ENCODE measurements at regions not wholly inside any gene's neighbourhood (a gene's known extent, or its start where the extent isn't known, plus 50 kb on each side); places are given as distances from the start of the nearest gene placed in this dataset.
"Not testable (repeated sequence)": the region's sequence is repeated elsewhere in the genome, so short reads cannot be mapped to it uniquely, and the experiment has no call there.

DNA sequence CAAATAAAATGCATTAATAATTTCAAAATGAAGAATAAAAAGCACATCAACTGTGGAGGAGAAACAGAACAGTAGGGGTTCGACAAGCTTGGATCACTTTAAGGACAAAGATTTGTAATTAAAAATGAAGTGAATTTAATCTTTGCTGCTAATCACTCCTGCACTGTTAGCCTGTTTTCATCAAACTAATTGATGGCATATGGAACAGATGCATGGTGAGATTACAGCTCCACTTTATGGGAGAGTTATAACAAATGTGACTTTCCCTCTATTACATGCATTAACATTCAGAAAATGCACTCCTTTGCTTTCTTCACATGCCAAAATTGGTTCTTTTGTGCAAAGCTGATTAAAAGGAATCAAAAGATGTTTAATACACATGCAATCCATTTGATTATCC is 207.2 kb upstream of the C21orf91 start:
- Histone ChIP-seq H3K4me1 (ENCODE audit: control insufficient read depth, insufficient read depth, low read length) (no peaks in the 10 kb centered on the region), H3K9me3 (ENCODE audit: control insufficient read depth, low read length) (no peaks in the 10 kb centered on the region), H3K4me3 (ENCODE audit: low read length) (no peak overlapping the region), H3K27me3 (replicated peaks; ENCODE audit: control insufficient read depth, insufficient read depth, low read length) (no peaks in the 10 kb centered on the region), H3K36me3 (ENCODE audit: control insufficient read depth, insufficient read depth, low read length, severe bottlenecking) (no peaks in the 10 kb centered on the region), H3K9ac (ENCODE audit: low read length) (no peak overlapping the region)
- DNase-seq (ENCODE audit: low read depth), result no peak

DNA sequence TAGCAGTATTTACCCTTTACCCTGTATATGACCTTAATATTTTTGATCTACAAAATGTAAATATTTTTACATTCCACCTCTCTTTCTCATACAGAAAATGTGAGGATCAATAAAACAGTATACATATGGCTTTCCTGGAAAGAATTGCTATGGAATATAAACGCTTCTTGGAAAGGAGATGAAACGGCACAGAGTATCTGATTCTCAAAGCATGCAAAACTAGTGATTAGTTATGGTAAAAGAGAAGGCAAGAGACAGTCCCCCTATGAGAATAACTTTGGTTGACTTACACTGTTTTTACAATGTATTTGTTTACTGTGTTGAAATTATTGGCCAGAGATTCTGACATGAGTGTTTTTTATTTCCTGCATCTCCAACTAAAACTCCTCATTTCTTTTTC is 204.6 kb upstream of the C21orf91 start:
- H3K4me3 ChIP-seq (ENCODE audit: low read length), result no peak overlapping the region
- no peaks in the 10 kb centered on the region for H3K4me1 ChIP-seq (ENCODE audit: control insufficient read depth, insufficient read depth, low read length)
- H3K36me3 ChIP-seq (ENCODE audit: control insufficient read depth, insufficient read depth, low read length, severe bottlenecking), result no peaks in the 10 kb centered on the region
- no peaks in the 10 kb centered on the region for H3K9me3 ChIP-seq (ENCODE audit: control insufficient read depth, low read length)
- H3K9ac ChIP-seq (ENCODE audit: low read length), result no peak overlapping the region
- no peak for DNase-seq (ENCODE audit: low read depth)
- H3K27me3 ChIP-seq (replicated peaks; ENCODE audit: control insufficient read depth, insufficient read depth, low read length), result no peaks in the 10 kb centered on the region

DNA sequence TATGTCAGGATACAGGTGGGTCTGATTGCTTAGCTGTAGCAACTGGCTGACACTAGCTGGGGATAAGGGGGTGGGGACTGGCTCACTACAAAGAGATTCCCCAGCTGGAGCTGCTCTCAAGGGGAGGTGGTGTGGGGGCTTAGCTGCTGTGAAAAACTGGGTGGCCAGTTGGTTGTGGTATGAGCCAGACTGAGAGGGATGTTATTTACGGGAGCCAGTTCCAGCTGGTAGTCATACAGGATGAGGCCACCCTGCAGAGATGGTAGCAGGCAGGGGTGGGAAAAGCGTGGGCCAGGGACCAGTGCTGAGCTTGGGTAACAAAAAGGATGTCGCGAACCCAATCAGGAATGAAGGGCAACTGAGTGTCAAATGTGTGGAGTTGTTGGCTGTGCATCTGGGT is 204.0 kb upstream of the C21orf91 start:
- H3K9me3 ChIP-seq (ENCODE audit: control insufficient read depth, low read length), result no peaks in the 10 kb centered on the region
- H3K36me3 ChIP-seq (ENCODE audit: control insufficient read depth, insufficient read depth, low read length, severe bottlenecking), result no peaks in the 10 kb centered on the region
- no peak for DNase-seq (ENCODE audit: low read depth)
- H3K27me3 ChIP-seq (replicated peaks; ENCODE audit: control insufficient read depth, insufficient read depth, low read length), result no peaks in the 10 kb centered on the region
- H3K4me1 ChIP-seq (ENCODE audit: control insufficient read depth, insufficient read depth, low read length), result no peaks in the 10 kb centered on the region
- no peak overlapping the region for H3K4me3 ChIP-seq (ENCODE audit: low read length)
- no peak overlapping the region for H3K9ac ChIP-seq (ENCODE audit: low read length)

DNA sequence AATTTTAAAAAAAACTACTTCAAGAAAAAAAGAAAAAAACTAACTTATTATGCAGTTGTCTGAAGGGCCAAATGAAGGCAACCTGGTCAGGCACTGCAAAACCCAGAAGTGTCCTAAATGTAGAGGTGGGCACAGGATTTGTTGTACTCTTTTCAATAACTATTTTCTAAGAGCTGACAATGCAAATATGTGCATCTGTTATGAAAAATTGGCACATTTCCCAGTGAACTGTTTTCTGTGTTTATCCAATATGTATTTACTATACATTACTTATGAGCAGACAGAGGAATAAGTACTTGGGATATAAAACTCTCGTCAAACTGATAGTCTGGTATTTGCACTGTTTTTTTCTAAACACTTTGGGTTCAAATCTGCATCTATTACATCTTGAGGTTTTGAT is 188.0 kb upstream of the C21orf91 start:
- DNase-seq (ENCODE audit: low read depth), result no peak
- Histone ChIP-seq H3K4me3 (ENCODE audit: low read length) (no peak overlapping the region), H3K9ac (ENCODE audit: low read length) (no peak overlapping the region), H3K9me3 (ENCODE audit: control insufficient read depth, low read length) (no peaks in the 10 kb centered on the region), H3K27me3 (replicated peaks; ENCODE audit: control insufficient read depth, insufficient read depth, low read length) (no peaks in the 10 kb centered on the region), H3K36me3 (ENCODE audit: control insufficient read depth, insufficient read depth, low read length, severe bottlenecking) (no peaks in the 10 kb centered on the region), H3K4me1 (ENCODE audit: control insufficient read depth, insufficient read depth, low read length) (peaks cover 6% of the 10 kb centered on the region)

DNA sequence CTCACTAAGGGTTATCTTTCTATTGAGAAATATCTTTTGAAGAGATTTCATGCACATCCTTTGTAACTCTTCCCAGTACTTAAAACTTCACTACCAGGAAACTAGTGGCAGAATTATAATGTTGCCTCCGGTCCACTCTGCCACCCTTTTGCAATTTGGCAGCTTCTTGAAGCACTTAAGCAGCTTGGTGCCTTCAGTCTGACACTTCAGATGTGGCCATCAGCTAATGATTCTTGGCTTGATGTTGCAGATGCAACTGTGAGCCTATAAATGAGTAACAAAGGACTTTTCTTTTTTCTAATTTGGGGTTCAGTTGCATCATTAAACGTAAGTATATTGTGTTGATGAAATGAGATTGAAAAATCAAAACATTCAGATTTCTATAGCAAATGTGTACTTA is 187.5 kb upstream of the C21orf91 start:
- H3K27me3 ChIP-seq (replicated peaks; ENCODE audit: control insufficient read depth, insufficient read depth, low read length), result no peaks in the 10 kb centered on the region
- no peaks in the 10 kb centered on the region for H3K9me3 ChIP-seq (ENCODE audit: control insufficient read depth, low read length)
- no peaks in the 10 kb centered on the region for H3K36me3 ChIP-seq (ENCODE audit: control insufficient read depth, insufficient read depth, low read length, severe bottlenecking)
- no peak for DNase-seq (ENCODE audit: low read depth)
- H3K4me1 ChIP-seq (ENCODE audit: control insufficient read depth, insufficient read depth, low read length), result peaks cover 9% of the 10 kb centered on the region
- no peak overlapping the region for H3K4me3 ChIP-seq (ENCODE audit: low read length)
- H3K9ac ChIP-seq (ENCODE audit: low read length), result no peak overlapping the region

DNA sequence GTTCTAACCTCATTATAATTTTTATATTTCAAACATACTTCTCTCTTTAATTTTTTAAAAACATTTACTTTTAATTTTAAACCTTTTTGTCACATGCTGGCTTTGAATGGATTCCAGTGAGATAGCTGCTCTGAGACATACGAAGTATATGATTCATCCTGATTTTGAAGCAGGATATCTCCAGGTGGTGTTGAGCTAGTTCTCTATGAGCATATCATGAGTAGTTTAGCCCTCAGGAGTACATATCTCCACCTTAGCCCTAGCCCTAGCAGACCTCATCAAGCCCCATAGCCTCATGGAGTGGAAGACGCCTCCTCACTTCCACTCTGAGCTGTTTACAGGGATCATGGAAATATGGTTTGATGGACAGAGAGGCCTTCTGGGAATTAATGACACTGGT is 183.2 kb upstream of the C21orf91 start:
- Histone ChIP-seq H3K4me3 (ENCODE audit: low read length) (no peak overlapping the region), H3K9ac (ENCODE audit: low read length) (no peak overlapping the region), H3K9me3 (ENCODE audit: control insufficient read depth, low read length) (peaks cover 2% of the 10 kb centered on the region), H3K36me3 (ENCODE audit: control insufficient read depth, insufficient read depth, low read length, severe bottlenecking) (no peaks in the 10 kb centered on the region), H3K27me3 (replicated peaks; ENCODE audit: control insufficient read depth, insufficient read depth, low read length) (no peaks in the 10 kb centered on the region), H3K4me1 (ENCODE audit: control insufficient read depth, insufficient read depth, low read length) (peaks cover 23% of the 10 kb centered on the region)
- DNase-seq (ENCODE audit: low read depth), result no peak

DNA sequence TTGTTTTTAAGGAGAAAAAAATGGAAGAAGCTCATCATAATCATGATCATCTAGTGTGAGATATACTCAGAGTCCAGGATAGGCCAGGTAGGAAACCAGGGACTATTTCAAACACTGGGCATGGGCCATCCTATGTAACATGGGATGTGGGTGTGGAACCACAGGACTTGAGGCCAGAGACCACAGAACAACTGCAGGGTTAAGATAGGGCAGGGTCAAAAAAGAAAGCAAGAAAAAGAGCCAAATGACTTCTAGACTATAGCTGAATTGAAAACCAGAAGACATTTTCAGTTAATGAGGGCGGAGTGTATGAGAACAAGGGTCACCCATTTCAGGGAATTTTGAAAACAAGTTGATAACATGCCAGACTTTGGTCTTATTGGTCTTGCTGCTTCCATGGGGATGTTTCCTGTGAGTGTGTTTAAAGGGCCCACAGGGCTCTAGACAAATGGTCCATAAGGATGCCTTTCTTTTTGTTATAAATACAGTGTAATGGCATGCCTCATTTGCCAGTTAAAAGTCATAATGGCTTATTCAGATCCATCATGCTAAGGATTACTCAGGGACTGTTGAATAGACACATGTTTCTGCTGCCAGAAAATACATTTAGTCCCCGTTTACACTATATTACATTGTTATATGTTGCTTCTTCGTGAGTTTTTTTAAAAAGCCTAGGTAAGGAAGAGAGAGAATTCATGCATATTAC is 182.0 kb upstream of the C21orf91 start:
- Histone ChIP-seq H3K9me3 (ENCODE audit: control insufficient read depth, low read length) (peaks cover 4% of the 10 kb centered on the region), H3K9ac (ENCODE audit: low read length) (no peak overlapping the region), H3K36me3 (ENCODE audit: control insufficient read depth, insufficient read depth, low read length, severe bottlenecking) (no peaks in the 10 kb centered on the region), H3K27me3 (replicated peaks; ENCODE audit: control insufficient read depth, insufficient read depth, low read length) (no peaks in the 10 kb centered on the region), H3K4me3 (ENCODE audit: low read length) (no peak overlapping the region), H3K4me1 (ENCODE audit: control insufficient read depth, insufficient read depth, low read length) (peaks cover 17% of the 10 kb centered on the region)
- DNase-seq (ENCODE audit: low read depth), result no peak

DNA sequence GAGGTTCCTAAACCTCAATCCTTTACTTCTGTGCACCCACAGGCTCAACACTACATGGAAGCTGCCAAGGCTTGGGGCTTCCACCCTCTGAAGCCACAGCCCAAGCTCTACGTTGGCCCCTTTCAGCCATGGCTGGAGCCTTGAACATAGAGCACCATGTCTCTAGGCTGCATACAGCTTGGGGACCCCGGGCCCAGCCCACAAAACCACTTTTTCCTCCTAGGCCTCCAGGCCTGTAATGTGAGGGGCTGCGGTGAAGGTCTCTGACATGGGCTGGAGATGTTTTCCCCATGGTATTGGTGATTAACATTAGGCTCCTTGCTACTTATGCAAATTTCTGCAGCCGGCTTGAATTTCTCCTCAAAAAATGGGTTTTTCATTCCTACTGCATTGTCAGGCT is 179.4 kb upstream of the C21orf91 start:
- H3K4me1 ChIP-seq (ENCODE audit: control insufficient read depth, insufficient read depth, low read length), result peaks cover 17% of the 10 kb centered on the region
- H3K4me3 ChIP-seq (ENCODE audit: low read length); DNase-seq (ENCODE audit: low read depth); H3K9me3 ChIP-seq (ENCODE audit: control insufficient read depth, low read length); H3K36me3 ChIP-seq (ENCODE audit: control insufficient read depth, insufficient read depth, low read length, severe bottlenecking); H3K27me3 ChIP-seq (replicated peaks; ENCODE audit: control insufficient read depth, insufficient read depth, low read length); H3K9ac ChIP-seq (ENCODE audit: low read length): not testable (repeated sequence)

DNA sequence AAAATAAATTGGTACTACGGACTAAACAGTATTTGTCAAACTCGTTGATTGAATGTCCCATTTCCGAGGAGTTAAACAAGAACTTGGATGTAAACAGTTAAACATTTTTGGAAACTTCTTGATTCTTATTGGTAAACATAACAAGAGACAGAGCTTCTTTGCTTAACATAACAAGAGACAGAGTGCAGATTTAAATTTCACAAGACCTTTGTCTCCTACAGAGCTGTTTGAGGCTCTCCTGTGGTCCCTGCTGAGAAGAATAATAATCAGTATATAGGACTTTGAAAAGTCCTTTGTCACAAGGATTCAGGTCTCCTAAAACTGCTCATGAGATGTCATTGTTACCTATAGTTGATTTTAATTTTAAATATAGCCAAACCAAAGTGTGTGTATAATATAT is 170.6 kb upstream of the C21orf91 start:
- DNase-seq (ENCODE audit: low read depth), result no peak
- Histone ChIP-seq H3K36me3 (ENCODE audit: control insufficient read depth, insufficient read depth, low read length, severe bottlenecking) (no peaks in the 10 kb centered on the region), H3K9ac (ENCODE audit: low read length) (no peak overlapping the region), H3K4me1 (ENCODE audit: control insufficient read depth, insufficient read depth, low read length) (no peaks in the 10 kb centered on the region), H3K9me3 (ENCODE audit: control insufficient read depth, low read length) (peaks cover 8% of the 10 kb centered on the region), H3K4me3 (ENCODE audit: low read length) (no peak overlapping the region), H3K27me3 (replicated peaks; ENCODE audit: control insufficient read depth, insufficient read depth, low read length) (no peaks in the 10 kb centered on the region)

DNA sequence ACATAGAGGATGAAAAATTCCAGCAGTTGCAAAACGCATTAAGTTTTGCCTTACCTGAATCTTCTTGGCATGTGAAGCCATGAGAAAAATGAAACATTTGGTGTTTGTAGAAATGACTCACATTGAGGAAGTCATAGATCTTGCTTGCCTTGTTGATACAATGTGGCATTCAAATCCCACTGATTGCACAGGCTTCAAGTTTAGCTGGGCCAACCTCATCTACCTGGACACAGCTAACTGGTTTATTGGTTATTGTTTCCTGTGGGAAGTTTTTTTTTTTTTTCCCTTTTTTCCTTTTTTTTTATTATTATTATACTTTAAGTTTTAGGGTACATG is 168.9 kb upstream of the C21orf91 start:
- Histone ChIP-seq H3K9me3 (ENCODE audit: control insufficient read depth, low read length) (peaks cover 8% of the 10 kb centered on the region), H3K4me1 (ENCODE audit: control insufficient read depth, insufficient read depth, low read length) (no peaks in the 10 kb centered on the region), H3K36me3 (ENCODE audit: control insufficient read depth, insufficient read depth, low read length, severe bottlenecking) (no peaks in the 10 kb centered on the region), H3K4me3 (ENCODE audit: low read length) (no peak overlapping the region), H3K27me3 (replicated peaks; ENCODE audit: control insufficient read depth, insufficient read depth, low read length) (no peaks in the 10 kb centered on the region), H3K9ac (ENCODE audit: low read length) (no peak overlapping the region)
- no peak for DNase-seq (ENCODE audit: low read depth)

DNA sequence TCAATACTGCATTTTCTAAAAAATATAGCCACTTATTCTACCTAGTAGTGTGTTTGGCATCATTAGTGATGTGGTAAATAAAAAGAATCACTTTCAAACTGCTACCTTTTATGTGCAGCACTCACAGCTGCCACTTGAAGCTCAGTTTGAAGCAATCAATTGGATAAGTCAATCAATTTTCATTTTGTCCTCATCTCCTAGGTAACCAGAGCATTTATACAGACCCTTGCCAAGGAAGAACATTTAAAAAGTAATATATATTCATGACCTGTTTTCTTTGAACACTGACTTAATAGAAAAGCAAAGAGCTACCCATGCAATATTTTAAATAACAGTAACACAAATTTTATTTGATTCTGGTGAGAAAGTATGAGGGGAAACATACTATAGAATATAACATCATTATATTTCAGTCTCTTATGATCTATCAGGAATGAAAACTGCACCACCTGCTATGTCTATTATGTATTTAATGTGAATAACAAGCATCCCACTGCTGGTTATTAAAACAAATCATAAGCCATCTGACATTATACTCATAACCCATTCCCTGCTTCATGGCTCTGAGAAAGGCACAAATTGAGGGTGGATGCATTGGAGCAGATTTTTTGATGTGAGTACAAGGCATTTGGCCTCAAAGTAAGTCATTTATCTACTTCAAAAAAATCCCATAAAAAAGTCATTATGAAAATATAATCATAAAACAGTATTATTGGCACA is 168.4 kb upstream of the C21orf91 start:
- no peaks in the 10 kb centered on the region for H3K36me3 ChIP-seq (ENCODE audit: control insufficient read depth, insufficient read depth, low read length, severe bottlenecking)
- H3K9ac ChIP-seq (ENCODE audit: low read length), result no peak overlapping the region
- H3K27me3 ChIP-seq (replicated peaks; ENCODE audit: control insufficient read depth, insufficient read depth, low read length), result no peaks in the 10 kb centered on the region
- H3K4me1 ChIP-seq (ENCODE audit: control insufficient read depth, insufficient read depth, low read length), result no peaks in the 10 kb centered on the region
- H3K9me3 ChIP-seq (ENCODE audit: control insufficient read depth, low read length), result peaks cover 8% of the 10 kb centered on the region
- no peak overlapping the region for H3K4me3 ChIP-seq (ENCODE audit: low read length)
- DNase-seq (ENCODE audit: low read depth), result no peak
